Lower leg skin (tissue), 3 donors: ENCODE measurements at regions not wholly inside any gene's neighbourhood (a gene's known extent, or its start where the extent isn't known, plus 50 kb on each side); places are given as distances from the start of the nearest gene placed in this dataset.

Experiments
- CTCF ChIP-seq, 3 donors: fragments of 450-650 bp; IDR thresholded peaks; one replicate each; pipeline ENCODE4 v1.5.1; 2016; ENCODE audit warnings: antibody characterized with exemption in 3 of 3, mild to moderate bottlenecking in 3 of 3, moderate library complexity in 2 of 3
- POLR2A ChIP-seq, 2 donors: fragments of 450-650 bp; IDR thresholded peaks; one replicate each; pipeline ENCODE4 v1.6.1; 2016 to 2017; ENCODE audit warnings: antibody characterized with exemption in 2 of 2, mild to moderate bottlenecking in 1 of 2, moderate library complexity in 1 of 2

- TF ChIP-seq CTCF (IDR thresholded peaks at IDR 0.05) (no peak), POLR2A (IDR thresholded peaks at IDR 0.05) (no peak)
These were observed 369.2 kb downstream of the PAX1 start for GRCh38 chr20:22074635-22075034.
